RWPE1 (cell line): ENCODE measurements at regions not wholly inside any gene's neighbourhood (a gene's known extent, or its start where the extent isn't known, plus 50 kb on each side); places are given as distances from the start of the nearest gene placed in this dataset.

ENCODE experiments used
- CTCF ChIA-PET: fragments of 350-600 bp; sonication (Branson Sonifier 250); formaldehyde crosslinking; extraction: SDS; loops from one replicate; lab custom pipeline; 2021; lab: Yijun Ruan, JAX
- POLR2A ChIA-PET: fragments of 400-600 bp; formaldehyde crosslinking; extraction: SDS; loops from one replicate; lab custom pipeline; 2020; ENCODE audit warnings: antibody characterized with exemption; ENCODE audit not compliant: low non-redundant PET; lab: Yijun Ruan, JAX
- DNase-seq: peaks from one replicate; pipeline ENCODE4 v3.0.0; 2012; ENCODE audit warnings: low spot score
- H3K27ac ChIP-seq: fragments of 450-650 bp; 2 replicates; pipeline ENCODE4 v1.5.1; 2017
- CTCF ChIP-seq: fragments of 450-650 bp; conservative IDR thresholded peaks from 2 replicates; pipeline ENCODE4 v1.5.1; 2017; ENCODE audit warnings: low read depth, mild to moderate bottlenecking

GRCh38 chr9:15077946-15078729 is 167.9 kb upstream of the FREM1 start:
- ChIA-PET CTCF (no interaction called here), POLR2A (no interaction called here)
- TF ChIP-seq CTCF, result no peak
- DNase-seq, result no peak
- no peak overlapping the region for H3K27ac ChIP-seq

- H3K27ac ChIP-seq, result no peak overlapping the region
- DNase-seq, result no peak
- ChIA-PET POLR2A (no interaction called here), CTCF (no interaction called here)
- TF ChIP-seq CTCF, result no peak
These were observed 163.4 kb upstream of the FREM1 start for GRCh38 chr9:15073620-15074019.

GRCh38 chr9:15070716-15071115 is 160.5 kb upstream of the FREM1 start:
- H3K27ac ChIP-seq, result no peak overlapping the region
- no peak for TF ChIP-seq CTCF
- no peak for DNase-seq
- ChIA-PET POLR2A (no interaction called here), CTCF (no interaction called here)

GRCh38 chr9:15069106-15069505 is 158.9 kb upstream of the FREM1 start:
- ChIA-PET POLR2A (no interaction called here), CTCF (interaction anchor here (0.5 kb wide), 1 partner anchor 19 kb away, joined by 3 read pairs; no protein-coding TSS in a partner anchor)
- no peak for TF ChIP-seq CTCF
- no peak for DNase-seq
- H3K27ac ChIP-seq, result no peak overlapping the region

- no peak overlapping the region for H3K27ac ChIP-seq
- ChIA-PET CTCF (interaction anchor here (0.5 to 0.6 kb wide), 2 partner anchors 18 to 161 kb away, joined by 3 to 4 read pairs; no protein-coding TSS in a partner anchor), POLR2A (no interaction called here)
- TF ChIP-seq CTCF, result no peak
- DNase-seq, result no peak
These were observed 158.0 kb upstream of the FREM1 start for GRCh38 chr9:15068261-15068660.

- POLR2A ChIA-PET, result no interaction called here
- no peak for TF ChIP-seq CTCF
These were observed 148.8 kb upstream of the FREM1 start for GRCh38 chr9:15059003-15059402.

More at GRCh38 chr9:15059003-15059402, 148.8 kb upstream of the FREM1 start:
- no peak for DNase-seq
- H3K27ac ChIP-seq, result no peak overlapping the region
- CTCF ChIA-PET, result no interaction called here
